GM12878 (cell line): ENCODE measurements at regions not wholly inside any gene's neighbourhood (a gene's known extent, or its start where the extent isn't known, plus 50 kb on each side); places are given as distances from the start of the nearest gene placed in this dataset.

Experiments
- ATAC-seq: fragments of 200-7000 bp; cut with Tn5 transposase; 3 replicates; pipeline ENCODE4 v1.9.1; 2020; ENCODE audit warnings: mild to moderate bottlenecking, moderate library complexity
- BruUV-seq: library from RNA; stranded (reverse); fragments of 400-500 nt; replicated peaks from 2 replicates; lab custom pipeline; 2021; lab: Mats Ljungman, UMichigan
- CTCF ChIA-PET: fragments of 300-600 bp; sonication (Branson Sonifier 250); formaldehyde crosslinking; extraction: SDS; loops from one replicate; lab custom pipeline; 2021; ENCODE audit warnings: inconsistent platforms; lab: Yijun Ruan, JAX
- POLR2A ChIA-PET: fragments of 350-600 bp; formaldehyde crosslinking; extraction: SDS; loops from one replicate; lab custom pipeline; 2021; ENCODE audit warnings: inconsistent platforms; lab: Charles Lee
- RAD21 ChIA-PET: fragments of 300-600 bp; sonication (Branson Sonifier 250); formaldehyde crosslinking; loops from one replicate; lab custom pipeline; 2023; ENCODE audit warnings: antibody characterized with exemption; ENCODE audit not compliant: unreplicated experiment; lab: Charles Lee
- SMC1A ChIA-PET: fragments of 300-600 bp; sonication (Branson Sonifier 250); formaldehyde crosslinking; loops from one replicate; lab custom pipeline; 2023; ENCODE audit not compliant: unreplicated experiment, uncharacterized antibody; lab: Charles Lee
- DNase-seq: peaks from one replicate; pipeline ENCODE4 v3.0.0-alpha.2; 2011; ENCODE audit warnings: low read depth, low spot score
- FAIRE-seq: peaks from 3 replicates; lab custom pipeline; 2011; peaks lifted over from hg19 to GRCh38; lab: Jason Lieb, UNC
- H2AFZ ChIP-seq: 2 replicates; pipeline ENCODE4 v1.6.0; 2011; ENCODE audit warnings: low read depth, low read length, control low read depth; ENCODE audit not compliant: control insufficient read depth
- H3K27ac ChIP-seq: 2 replicates; pipeline ENCODE4 v1.5.1; 2011; ENCODE audit warnings: control low read depth; ENCODE audit not compliant: control insufficient read depth, insufficient read depth
- H3K27me3 ChIP-seq, 2 experiments: replicated peaks in 1 of 2; 2 replicates each; pipeline versions ENCODE4 v1.6.0 to v1.6.1; 2011; ENCODE audit warnings: low read length in 1 of 2; ENCODE audit not compliant: control insufficient read depth in 2 of 2, insufficient read depth in 2 of 2
- H3K36me3 ChIP-seq, 2 experiments: 2 replicates each; pipeline ENCODE4 v1.5.1; 2011; ENCODE audit warnings: low read length in 1 of 2; ENCODE audit not compliant: control insufficient read depth in 2 of 2, insufficient read depth in 2 of 2
- H3K4me1 ChIP-seq: 2 replicates; pipeline ENCODE4 v1.6.1; 2011; ENCODE audit warnings: mild to moderate bottlenecking, low read length, moderate library complexity, mixed read lengths; ENCODE audit not compliant: control insufficient read depth, insufficient read depth
- H3K4me2 ChIP-seq: 2 replicates; pipeline ENCODE4 v1.6.0; 2011; ENCODE audit warnings: control low read depth; ENCODE audit not compliant: control insufficient read depth, insufficient read depth
- H3K4me3 ChIP-seq: fragments of 200-600 bp; sonication (generic); 2 replicates; pipeline ENCODE4 v1.5.1; 2016
- H3K79me2 ChIP-seq: 2 replicates; pipeline ENCODE4 v1.6.0; 2011; ENCODE audit warnings: low read length; ENCODE audit not compliant: control insufficient read depth, insufficient read depth
- H3K9ac ChIP-seq: 2 replicates; pipeline ENCODE4 v1.8.0; 2011; ENCODE audit warnings: low read length, control low read depth, mixed read lengths; ENCODE audit not compliant: control insufficient read depth, insufficient read depth
- H3K9me3 ChIP-seq: replicated peaks from 3 replicates; pipeline ENCODE4 v1.5.1; 2011; ENCODE audit warnings: mild to moderate bottlenecking, low read length; ENCODE audit not compliant: control insufficient read depth, insufficient read depth
- H4K20me1 ChIP-seq: 2 replicates; pipeline ENCODE4 v1.6.0; 2011; ENCODE audit not compliant: control insufficient read depth, insufficient read depth
- BCL11A ChIP-seq: IDR thresholded peaks from 2 replicates; pipeline ENCODE4 v1.6.1; 2011; ENCODE audit warnings: low read depth, low read length
- CHD2 ChIP-seq: IDR thresholded peaks from 2 replicates; pipeline ENCODE4 v1.6.1; 2011; ENCODE audit warnings: low read depth, low read length, improper control_type of control experiment, borderline replicate concordance
- KAT2A ChIP-seq: conservative IDR thresholded peaks from 2 replicates; pipeline ENCODE4 v1.6.1; 2011; ENCODE audit warnings: low read depth, low read length; ENCODE audit not compliant: control insufficient read depth
- KDM1A ChIP-seq: fragments of 200-600 bp; sonication (generic); IDR thresholded peaks from 2 replicates; pipeline ENCODE4 v1.6.1; 2016; ENCODE audit warnings: borderline replicate concordance
- MXI1 ChIP-seq: fragments of 150-350 bp; IDR thresholded peaks from 2 replicates; pipeline ENCODE4 v1.6.1; 2011; ENCODE audit warnings: low read depth, mild to moderate bottlenecking, inconsistent platforms, low read length, improper control_type of control experiment
- MYC ChIP-seq: IDR thresholded peaks from 2 replicates; pipeline ENCODE4 v1.6.1; 2011; ENCODE audit warnings: mild to moderate bottlenecking, low read length, moderate library complexity, inconsistent platforms; ENCODE audit not compliant: insufficient read depth, insufficient replicate concordance, insufficient read length, severe bottlenecking
- POLR2AphosphoS2 ChIP-seq: IDR thresholded peaks from 2 replicates; pipeline ENCODE4 v1.6.1; 2011; ENCODE audit warnings: low read depth, mild to moderate bottlenecking, low read length, improper control_type of control experiment, moderate library complexity
- STAT3 ChIP-seq: IDR thresholded peaks from 2 replicates; pipeline ENCODE4 v1.6.1; 2011; ENCODE audit warnings: low read depth, low read length, improper control_type of control experiment
- ZNF622 ChIP-seq: fragments of 450-650 bp; IDR thresholded peaks from 2 replicates; pipeline ENCODE4 v1.6.1; 2017; ENCODE audit warnings: mild to moderate bottlenecking, inconsistent platforms
- WGBS: methylation state at CpG from one replicate; pipeline ENCODE4 v1.1.6; 2016; ENCODE audit warnings: low lambda C conversion rate; ENCODE audit not compliant: insufficient replicate concordance, insufficient coverage; ENCODE audit errors: missing lambda C conversion rate; 5-methylcytosine and 5-hydroxymethylcytosine counted together
- in situ Hi-C: fragments of 300-500 bp; cut with MboI; formaldehyde crosslinking; loops from 9 replicates; pipeline ENCODE4 v1.14.3; 2018; ENCODE audit warnings: mixed read lengths
- intact Hi-C: fragments of 100-400 bp; cut with micrococcal nuclease; formaldehyde crosslinking; loops from one replicate; pipeline ENCODE4 v1.14.2; 2022; ENCODE audit not compliant: unreplicated experiment
- TF ChIP-seq, protein P1 (sequence below): fragments of 450-650 bp; IDR thresholded peaks from 2 replicates; pipeline ENCODE4 v1.6.1; 2016; ENCODE audit warnings: mild to moderate bottlenecking

- Histone ChIP-seq H3K27ac (no peak overlapping the region), H3K27me3 (no peaks in the 10 kb centered on the region), H3K9me3 (no peaks in the 10 kb centered on the region), H3K79me2 (no peaks in the 10 kb centered on the region), H2AFZ (no peak overlapping the region), H3K36me3 (no peaks in the 10 kb centered on the region), H3K4me3 (no peak overlapping the region), H3K4me1 (no peaks in the 10 kb centered on the region), H3K9ac (no peak overlapping the region), H4K20me1 (no peaks in the 10 kb centered on the region), H3K4me2 (no peak overlapping the region)
- in situ Hi-C loops = no loop called here
- ChIA-PET POLR2A (no interaction called here), SMC1A (no interaction called here), RAD21 (no interaction called here), CTCF (no interaction called here)
- FAIRE-seq (no peak), ATAC-seq (no peak), DNase-seq (no peak)
- BruUV-seq = no TSS peak
- 0% methylated on average over 3 of the region's 3 CpGs for WGBS
- TF ChIP-seq ZNF622 (no peak), MXI1 (no peak), MYC (no peak)
- intact Hi-C loops = no loop called here
Measured at GRCh38 chr13:90793261-90793820, 554.1 kb upstream of the MIR17HG start.

DNA sequence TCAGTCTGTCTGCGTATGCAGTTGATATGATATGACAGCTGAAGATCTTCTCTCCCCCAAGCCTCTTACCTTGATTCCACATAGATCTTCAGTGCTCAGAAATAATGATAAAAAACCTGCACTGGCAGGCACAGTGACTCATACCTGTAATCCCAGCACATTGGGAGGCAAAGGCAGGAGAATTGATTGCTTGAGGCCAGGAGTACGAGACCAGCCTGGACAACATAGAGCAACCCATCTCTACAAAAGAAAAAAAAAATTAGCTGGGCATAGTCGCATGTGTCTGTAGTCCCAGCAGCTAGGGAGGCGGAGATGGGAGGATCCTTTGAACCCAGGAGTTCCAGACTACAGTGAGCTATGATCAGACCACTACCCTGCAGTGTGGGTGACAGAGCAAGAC lies 551.0 kb upstream of the MIR17HG start:
- POLR2A ChIA-PET = no interaction called here

More for the DNA sequence above, 551.0 kb upstream of the MIR17HG start:
- in situ Hi-C loops (no loop called here), intact Hi-C loops (no loop called here)
- no peak for TF ChIP-seq STAT3
- TF ChIP-seq BCL11A = no peak
- no peak for TF ChIP-seq KAT2A
- TF ChIP-seq, protein P1, sequence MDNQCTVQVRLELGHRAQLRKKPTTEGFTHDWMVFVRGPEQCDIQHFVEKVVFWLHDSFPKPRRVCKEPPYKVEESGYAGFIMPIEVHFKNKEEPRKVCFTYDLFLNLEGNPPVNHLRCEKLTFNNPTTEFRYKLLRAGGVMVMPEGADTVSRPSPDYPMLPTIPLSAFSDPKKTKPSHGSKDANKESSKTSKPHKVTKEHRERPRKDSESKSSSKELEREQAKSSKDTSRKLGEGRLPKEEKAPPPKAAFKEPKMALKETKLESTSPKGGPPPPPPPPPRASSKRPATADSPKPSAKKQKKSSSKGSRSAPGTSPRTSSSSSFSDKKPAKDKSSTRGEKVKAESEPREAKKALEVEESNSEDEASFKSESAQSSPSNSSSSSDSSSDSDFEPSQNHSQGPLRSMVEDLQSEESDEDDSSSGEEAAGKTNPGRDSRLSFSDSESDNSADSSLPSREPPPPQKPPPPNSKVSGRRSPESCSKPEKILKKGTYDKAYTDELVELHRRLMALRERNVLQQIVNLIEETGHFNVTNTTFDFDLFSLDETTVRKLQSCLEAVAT = no peak
- TF ChIP-seq KDM1A = no peak
- TF ChIP-seq CHD2 = no peak
- TF ChIP-seq POLR2AphosphoS2 = no peak
- no TSS peak for BruUV-seq
- Histone ChIP-seq H4K20me1 (no peaks in the 10 kb centered on the region), H3K79me2 (no peaks in the 10 kb centered on the region), H3K36me3 (no peaks in the 10 kb centered on the region), H3K9me3 (no peaks in the 10 kb centered on the region), H2AFZ (no peak overlapping the region), H3K4me2 (no peak overlapping the region), H3K9ac (no peak overlapping the region), H3K27ac (no peak overlapping the region), H3K4me1 (no peaks in the 10 kb centered on the region), H3K4me3 (no peak overlapping the region), H3K27me3 (no peaks in the 10 kb centered on the region)
- 8% methylated on average over 4 of the region's 4 CpGs for WGBS
- ChIA-PET CTCF (no interaction called here), RAD21 (no interaction called here), SMC1A (no interaction called here)
- FAIRE-seq (peak; percentile 49), ATAC-seq (no peak), DNase-seq (no peak)
